HL-60 (cell line): ENCODE measurements at regions not wholly inside any gene's neighbourhood (a gene's known extent, or its start where the extent isn't known, plus 50 kb on each side); places are given as distances from the start of the nearest gene placed in this dataset.

Experiments
- CTCF ChIP-seq: IDR thresholded peaks from one replicate; pipeline ENCODE4 v1.5.1; 2011; ENCODE audit warnings: low read length, control low read depth, inconsistent platforms; ENCODE audit not compliant: insufficient read depth
- REST ChIP-seq: IDR thresholded peaks from 2 replicates; pipeline ENCODE4 v1.6.1; 2012; ENCODE audit warnings: low read depth; ENCODE audit not compliant: insufficient replicate concordance

- TF ChIP-seq CTCF (no peak), REST (no peak)
Measured at GRCh38 chr1:213852107-213852506, 135.7 kb upstream of the PROX1 start.
